Glutamatergic neuron (in vitro differentiated cells): ENCODE measurements at regions not wholly inside any gene's neighbourhood (a gene's known extent, or its start where the extent isn't known, plus 50 kb on each side); places are given as distances from the start of the nearest gene placed in this dataset.

Experiments
- DNase-seq: peaks from one replicate; pipeline ENCODE4 v3.0.0; 2022
- H3K27ac Mint-ChIP-seq: one replicate; pipeline ENCODE4 v1.8.0; 2020; ENCODE audit warnings: mild to moderate bottlenecking, mixed read lengths, inconsistent platforms; ENCODE audit not compliant: unreplicated experiment
- H3K27me3 Mint-ChIP-seq: one replicate; pipeline ENCODE4 v1.8.0; 2020; ENCODE audit warnings: mild to moderate bottlenecking, moderate library complexity, mixed read lengths, inconsistent platforms; ENCODE audit not compliant: unreplicated experiment
- H3K36me3 Mint-ChIP-seq: one replicate; pipeline ENCODE4 v1.8.0; 2020; ENCODE audit warnings: mild to moderate bottlenecking, mixed read lengths, inconsistent platforms; ENCODE audit not compliant: unreplicated experiment
- H3K4me1 Mint-ChIP-seq: one replicate; pipeline ENCODE4 v1.8.0; 2020; ENCODE audit warnings: mild to moderate bottlenecking, low read depth, mixed read lengths, inconsistent platforms; ENCODE audit not compliant: unreplicated experiment
- H3K4me3 Mint-ChIP-seq: one replicate; pipeline ENCODE4 v1.8.0; 2020; ENCODE audit warnings: mild to moderate bottlenecking, mixed read lengths, inconsistent platforms; ENCODE audit not compliant: unreplicated experiment
- H3K9me3 Mint-ChIP-seq: one replicate; pipeline ENCODE4 v1.8.0; 2020; ENCODE audit warnings: mild to moderate bottlenecking, moderate library complexity, mixed read lengths, inconsistent platforms; ENCODE audit not compliant: unreplicated experiment
- CTCF ChIP-seq: fragments of 200-600 bp; sonication (generic); IDR thresholded peaks from one replicate; pipeline ENCODE4 v1.5.0; 2021; ENCODE audit not compliant: partially characterized antibody, unreplicated experiment

GRCh38 chr1:5692664-5693063 lies 299.6 kb downstream of the NPHP4 start:
- no peak for DNase-seq
- H3K27ac Mint-ChIP-seq = no peak overlapping the region
- no peaks in the 10 kb centered on the region for H3K36me3 Mint-ChIP-seq
- peaks cover 14% of the 10 kb centered on the region for H3K9me3 Mint-ChIP-seq
- H3K4me1 Mint-ChIP-seq = no peaks in the 10 kb centered on the region
- H3K27me3 Mint-ChIP-seq = peaks cover 2% of the 10 kb centered on the region
- H3K4me3 Mint-ChIP-seq = no peak overlapping the region
- no peak for TF ChIP-seq CTCF

- H3K27me3 Mint-ChIP-seq = peaks cover 2% of the 10 kb centered on the region
- H3K9me3 Mint-ChIP-seq = peaks cover 16% of the 10 kb centered on the region
- H3K27ac Mint-ChIP-seq = peak overlapping the region; percentile 48
- H3K4me3 Mint-ChIP-seq = no peak overlapping the region
- no peak for DNase-seq
- H3K4me1 Mint-ChIP-seq = no peaks in the 10 kb centered on the region
- no peak for TF ChIP-seq CTCF
- H3K36me3 Mint-ChIP-seq = peaks cover 3% of the 10 kb centered on the region
Measured at GRCh38 chr1:5691795-5692509, 300.3 kb downstream of the NPHP4 start.

GRCh38 chr1:5690898-5691297 lies 301.3 kb downstream of the NPHP4 start:
- Mint-ChIP-seq H3K9me3 (peaks cover 16% of the 10 kb centered on the region), H3K27me3 (peaks cover 2% of the 10 kb centered on the region), H3K27ac (no peak overlapping the region), H3K4me1 (no peaks in the 10 kb centered on the region), H3K4me3 (no peak overlapping the region), H3K36me3 (peaks cover 5% of the 10 kb centered on the region)
- TF ChIP-seq CTCF = no peak
- DNase-seq = no peak

GRCh38 chr1:5690291-5690690 lies 301.9 kb downstream of the NPHP4 start:
- Mint-ChIP-seq H3K27me3 (peaks cover 2% of the 10 kb centered on the region), H3K36me3 (peaks cover 5% of the 10 kb centered on the region), H3K4me3 (no peak overlapping the region), H3K9me3 (peaks cover 16% of the 10 kb centered on the region), H3K4me1 (no peaks in the 10 kb centered on the region), H3K27ac (no peak overlapping the region)
- TF ChIP-seq CTCF = no peak
- DNase-seq = no peak
